Fibroblast of skin of back (primary cell): ENCODE measurements at regions not wholly inside any gene's neighbourhood (a gene's known extent, or its start where the extent isn't known, plus 50 kb on each side); places are given as distances from the start of the nearest gene placed in this dataset.
"Not testable (repeated sequence)": the region's sequence is repeated elsewhere in the genome, so short reads cannot be mapped to it uniquely, and the experiment has no call there.

Experiments used
- DNase-seq: peaks from one replicate; pipeline ENCODE4 v3.0.0-alpha.2; 2013

GRCh38 chr12:73220951-73221350 is 948.8 kb downstream of the TRHDE start:
- DNase-seq = no peak

- DNase-seq = no peak
Observed at GRCh38 chr12:73221398-73221797, 949.2 kb downstream of the TRHDE start.

DNA sequence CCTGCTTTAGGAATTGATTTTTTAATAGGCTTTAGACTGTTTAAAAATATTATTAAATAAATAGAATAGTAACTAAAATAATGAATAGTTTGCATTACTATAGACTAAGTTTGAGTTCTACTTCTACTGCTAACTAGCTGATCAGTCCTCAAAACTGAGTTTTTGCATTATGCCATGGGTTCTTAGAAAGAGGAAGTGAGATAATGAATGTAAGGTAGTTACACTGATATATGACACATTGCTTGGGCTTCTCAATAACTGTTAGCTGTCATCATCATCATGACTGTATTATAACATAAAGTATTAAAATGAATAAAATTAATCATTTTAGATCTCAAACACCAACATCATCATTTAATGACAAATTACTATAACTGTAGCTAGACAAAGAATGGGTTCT is 949.7 kb downstream of the TRHDE start:
- no peak for DNase-seq

GRCh38 chr12:73225371-73225937 is 953.3 kb downstream of the TRHDE start:
- no peak for DNase-seq

DNA sequence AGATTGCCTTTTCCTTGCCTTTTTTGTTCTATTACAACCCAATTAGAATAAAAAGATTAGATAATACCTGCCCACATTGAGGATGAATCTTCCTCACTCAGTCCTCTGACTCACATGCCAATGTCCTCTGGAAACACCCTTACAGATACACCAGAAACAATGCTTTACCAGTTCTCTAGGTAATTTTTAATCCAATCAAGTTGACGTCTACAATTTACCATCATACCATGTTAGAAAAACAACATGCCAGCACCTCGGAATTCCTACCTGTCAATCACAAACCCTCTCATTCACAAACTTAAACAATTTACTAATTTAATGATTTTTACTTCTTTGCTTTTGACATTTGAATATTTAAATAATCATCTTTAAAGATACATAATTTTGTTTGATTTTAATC is 953.8 kb downstream of the TRHDE start:
- no peak for DNase-seq

DNA sequence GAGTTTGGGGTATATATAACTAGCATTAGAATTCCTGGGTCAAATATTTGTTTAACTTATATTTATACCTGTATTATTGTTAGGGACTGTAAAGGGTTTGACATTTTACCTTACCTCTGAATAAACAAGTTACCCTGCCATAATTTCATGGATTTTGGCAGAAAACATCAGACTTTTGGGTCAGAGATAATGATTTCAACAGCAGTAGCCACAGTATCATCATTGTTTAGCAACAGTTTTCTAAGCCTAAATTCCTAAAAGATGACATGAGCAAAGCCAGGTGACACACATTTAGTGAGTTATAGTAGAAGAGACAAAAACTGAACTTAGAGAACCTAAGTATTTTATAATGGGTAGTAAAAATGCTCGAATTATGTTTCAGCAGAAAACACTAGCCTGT is 954.4 kb downstream of the TRHDE start:
- no peak for DNase-seq

DNA sequence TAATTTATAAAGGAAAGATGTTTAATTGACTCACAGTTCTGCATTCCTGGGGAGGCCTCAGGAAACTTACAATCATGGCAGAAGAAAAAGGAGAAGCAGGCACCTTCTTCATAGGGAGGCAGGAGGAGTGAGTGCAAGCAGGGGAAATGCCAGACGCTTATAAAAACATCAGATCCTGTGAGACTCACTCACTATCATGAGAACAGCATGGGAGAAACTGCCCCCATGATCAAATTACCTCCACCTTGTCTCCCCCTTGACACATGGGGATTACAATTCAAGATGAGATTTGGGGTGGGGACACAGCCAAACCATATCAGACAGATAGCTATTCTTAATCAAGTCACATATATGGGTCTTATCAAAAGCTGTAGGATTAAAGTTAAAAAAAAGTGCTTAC is 956.7 kb downstream of the TRHDE start:
- not testable (repeated sequence) for DNase-seq

GRCh38 chr12:73235387-73235786 is 963.2 kb downstream of the TRHDE start:
- DNase-seq = no peak

DNA sequence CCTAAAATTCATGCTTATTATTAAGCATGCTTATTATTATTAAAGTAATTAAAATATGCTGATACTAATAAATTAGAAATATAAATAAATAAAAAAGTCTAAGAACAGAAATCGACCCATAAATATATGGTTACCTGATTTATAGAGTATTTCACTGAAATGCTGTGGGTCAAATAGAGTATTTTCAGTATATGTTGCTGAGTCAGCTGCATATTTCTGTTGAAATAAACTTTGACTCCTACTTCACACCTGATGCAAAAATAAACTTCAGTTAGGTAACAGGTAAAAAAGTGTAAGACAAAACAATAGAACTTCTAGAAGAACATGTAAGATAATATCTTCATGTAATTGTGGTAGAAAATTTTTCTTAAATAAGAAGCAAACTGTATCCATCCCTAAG is 967.9 kb downstream of the TRHDE start:
- no peak for DNase-seq

DNA sequence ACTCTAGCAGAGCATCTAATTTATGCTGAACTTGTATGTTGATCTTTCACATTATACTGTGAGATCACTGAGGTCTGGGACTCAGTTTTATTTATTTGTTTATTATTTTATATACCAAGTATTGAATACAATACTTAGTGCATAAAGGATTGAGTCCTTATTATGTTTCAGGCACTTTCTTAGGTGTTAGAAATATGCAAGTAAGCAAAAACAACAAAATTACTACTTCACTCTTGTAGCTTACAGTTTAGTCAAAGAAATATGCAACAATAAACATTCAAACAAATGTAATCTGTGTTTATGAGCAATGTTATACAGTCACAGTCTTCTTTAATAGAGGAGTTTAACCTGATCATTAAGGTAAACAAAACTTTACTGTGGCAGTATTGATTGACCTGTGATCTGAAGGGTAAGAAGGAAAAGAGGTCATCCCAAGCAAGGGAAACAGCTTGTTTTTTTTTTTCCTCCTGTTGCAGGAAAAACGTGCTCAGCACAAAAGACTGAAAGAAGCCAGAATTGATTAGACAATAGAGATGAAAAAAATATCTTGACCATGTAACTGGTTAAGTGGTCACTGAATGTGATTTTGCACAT is 990.7 kb downstream of the TRHDE start:
- DNase-seq = no peak

DNA sequence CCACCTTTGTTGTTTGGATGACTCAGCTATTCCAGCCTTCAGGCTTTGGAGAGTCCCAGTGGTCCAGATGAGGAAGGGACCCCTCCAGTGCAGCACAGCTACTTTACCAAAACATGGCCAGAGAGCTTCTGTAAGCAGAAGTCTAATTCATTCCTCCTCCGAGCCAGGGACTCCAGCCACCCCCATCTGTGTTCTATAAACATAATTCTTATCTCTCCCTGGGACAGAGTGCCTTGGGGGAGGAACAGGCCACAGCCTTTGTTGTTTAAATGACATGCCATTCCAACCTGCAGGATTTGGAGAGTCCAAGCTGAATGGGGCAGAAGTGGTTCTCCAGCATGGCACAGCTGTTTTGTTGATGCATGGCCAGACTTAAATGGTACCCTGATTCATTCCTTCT is 994.0 kb downstream of the TRHDE start:
- no peak for DNase-seq

DNA sequence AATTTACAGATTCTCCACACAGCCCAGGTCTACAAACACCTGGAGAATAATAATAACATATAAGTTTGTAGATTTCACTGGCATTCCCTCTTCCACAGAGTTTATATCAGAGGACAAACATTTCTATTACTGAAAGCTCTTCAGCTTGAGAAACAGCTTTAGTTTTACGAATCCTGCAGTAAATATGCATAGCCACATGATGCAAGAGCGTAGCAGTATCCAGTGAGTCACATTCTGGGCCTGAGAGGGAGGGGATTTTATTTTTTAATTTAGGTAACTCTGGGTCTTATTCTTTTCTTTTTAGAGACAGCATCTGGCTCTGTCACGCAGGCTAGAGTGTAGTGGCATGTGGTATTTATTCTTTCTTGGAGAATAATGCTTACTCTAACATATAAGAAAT is 1002.8 kb downstream of the TRHDE start:
- DNase-seq = no peak

- no peak for DNase-seq
Observed at GRCh38 chr12:73277971-73278370, 1005.8 kb downstream of the TRHDE start.

- DNase-seq = no peak
Observed at GRCh38 chr12:73301530-73301929, 1029.4 kb downstream of the TRHDE start.

- DNase-seq = no peak
Observed at GRCh38 chr12:73307260-73307659, 1035.1 kb downstream of the TRHDE start.

DNA sequence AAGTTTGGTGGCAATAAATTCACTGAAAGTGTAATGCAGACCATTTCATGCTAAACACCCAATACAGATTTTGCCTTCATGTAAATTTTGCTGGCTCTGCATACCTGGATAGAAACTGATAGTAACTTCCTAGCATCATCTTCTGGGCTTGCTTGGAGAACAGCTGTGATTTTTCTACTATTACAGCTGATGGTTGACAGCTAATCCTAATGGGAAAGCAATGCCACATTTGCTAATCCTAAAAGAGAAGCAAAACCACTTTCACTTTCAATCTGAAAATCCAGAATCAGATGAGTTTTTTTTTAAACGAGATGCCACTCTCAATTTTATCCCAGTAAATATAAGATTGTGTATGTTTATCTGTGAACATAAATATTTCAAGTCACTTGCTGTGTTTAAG is 1035.9 kb downstream of the TRHDE start:
- DNase-seq = no peak

DNA sequence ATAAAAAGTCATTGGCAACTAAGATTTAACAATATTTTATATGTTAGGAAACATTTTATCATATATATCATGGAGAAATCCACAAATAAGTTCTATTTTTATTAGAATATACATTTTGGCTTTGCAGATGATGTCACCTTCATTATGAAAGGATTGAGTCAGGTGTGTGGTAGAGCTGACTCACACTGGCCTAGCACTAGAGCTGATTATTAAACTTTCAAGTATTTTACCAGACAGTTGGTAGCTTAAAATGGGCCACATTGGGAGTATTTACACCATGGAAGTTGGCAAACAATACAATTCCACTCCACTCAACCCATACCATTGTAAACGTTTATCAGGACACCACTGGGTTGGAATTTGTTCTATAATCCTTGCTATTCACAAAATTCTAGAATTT is 1036.6 kb downstream of the TRHDE start:
- no peak for DNase-seq

GRCh38 chr12:73321319-73321718 is 1049.1 kb downstream of the TRHDE start:
- DNase-seq = no peak

DNA sequence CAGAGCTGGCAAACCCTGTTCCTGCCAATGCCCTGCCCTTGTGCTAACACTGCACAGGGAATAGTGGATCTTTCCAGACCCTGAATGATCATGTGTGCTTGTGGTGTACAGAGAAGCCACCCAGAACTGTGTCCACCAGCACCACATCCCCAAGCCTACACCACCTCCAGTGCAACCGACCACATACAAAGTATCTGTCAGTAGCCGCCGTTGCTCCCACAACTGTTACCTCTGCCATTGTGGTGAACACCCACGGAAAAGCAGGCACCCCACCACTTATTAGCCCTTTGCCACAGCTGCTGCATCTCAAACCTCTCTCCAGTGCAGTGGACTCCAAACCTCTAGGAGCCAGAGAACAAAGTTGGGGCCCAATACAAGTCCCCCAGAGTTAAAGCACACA is 1049.6 kb downstream of the TRHDE start:
- DNase-seq = no peak

DNA sequence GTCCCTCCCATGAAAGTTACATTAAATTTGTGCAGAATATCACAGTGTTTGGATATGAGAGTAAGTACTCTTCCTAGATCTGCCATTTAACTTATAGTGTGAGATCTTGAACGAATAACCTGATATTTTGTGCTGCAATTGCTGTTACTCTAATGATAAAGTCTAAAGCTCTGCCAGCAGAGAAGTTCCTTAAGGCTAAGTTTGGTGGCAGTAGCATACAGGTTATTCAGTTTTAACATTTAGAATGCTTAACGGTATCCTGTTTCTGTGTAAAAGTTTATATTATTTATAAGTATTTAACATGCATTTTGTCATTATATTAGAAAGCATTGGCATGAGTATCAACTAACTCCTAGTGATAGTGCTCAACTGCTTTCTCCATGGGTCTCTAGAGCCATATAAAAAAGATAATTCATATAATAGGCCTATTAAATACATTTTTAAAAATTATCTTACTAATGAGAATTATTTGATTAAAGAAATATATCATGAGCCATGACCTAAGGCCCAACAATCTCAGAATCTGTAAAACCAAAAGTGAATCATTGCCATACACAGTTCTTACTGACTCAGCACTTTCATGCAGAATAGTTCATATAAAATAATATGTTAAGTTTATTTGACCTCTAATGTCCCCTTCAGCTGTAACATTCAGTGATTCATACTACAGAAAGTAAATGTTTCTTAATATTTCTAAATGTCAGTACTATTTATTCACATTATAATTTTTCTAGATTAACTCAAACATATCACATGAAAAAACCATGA is 1058.6 kb downstream of the TRHDE start:
- no peak for DNase-seq

- DNase-seq = no peak
Observed at GRCh38 chr12:73341559-73342247, 1069.5 kb downstream of the TRHDE start.

DNA sequence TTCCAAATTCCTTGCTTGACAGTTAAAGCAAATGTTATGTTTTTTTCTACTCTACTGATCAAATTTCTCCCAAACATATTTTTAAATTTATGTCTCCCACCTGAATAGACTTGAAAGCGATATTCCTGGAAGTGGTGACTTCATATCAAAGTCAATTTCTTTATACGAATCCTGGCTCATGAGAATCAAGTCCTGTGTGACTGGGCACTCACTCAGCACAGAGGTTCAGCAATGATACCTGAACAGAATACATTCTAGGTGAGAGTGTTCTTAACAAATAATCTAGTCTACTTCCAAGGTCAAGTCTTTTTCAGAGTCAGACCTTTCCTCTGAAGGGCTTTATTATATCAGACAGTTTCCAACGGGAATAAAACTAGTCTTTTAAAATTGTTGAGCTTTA is 1070.6 kb downstream of the TRHDE start:
- DNase-seq = no peak

GRCh38 chr12:73352826-73353225 is 1080.7 kb downstream of the TRHDE start:
- DNase-seq = no peak
